ENCODE measurements at regions not wholly inside any gene's neighbourhood (a gene's known extent, or its start where the extent isn't known, plus 50 kb on each side); places are given as distances from the start of the nearest gene placed in this dataset.

DNA sequence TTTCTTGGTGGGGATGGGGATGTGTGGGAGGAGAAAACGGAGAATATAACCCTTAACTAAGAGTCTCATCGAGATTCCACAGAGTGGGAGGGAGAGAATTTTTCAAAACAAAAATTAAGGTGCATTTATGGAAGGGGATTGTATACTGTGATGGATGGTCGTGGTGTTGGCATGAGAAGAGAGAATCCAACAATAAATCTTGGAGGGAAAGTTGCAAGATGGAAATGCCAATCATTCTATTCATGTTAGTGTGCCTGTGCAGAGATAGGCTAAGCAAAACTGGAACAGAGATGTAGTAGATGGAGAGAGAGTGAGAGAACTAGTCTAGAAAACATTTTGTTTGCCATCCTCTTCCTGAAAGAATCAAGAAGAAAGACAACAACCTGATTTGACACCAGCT lies 613.1 kb downstream of the EBF1 start:
- Histone ChIP-seq H3K4me3 (ENCODE audit: low read length in 2 of 2) (no peak overlapping the region), H3K27ac (ENCODE audit: low read depth in 1 of 2, low read length in 1 of 2) (no peak overlapping the region), H3K27me3 (ENCODE audit: control insufficient read depth in 2 of 2, insufficient read depth in 1 of 2, low read length in 1 of 2) (no peaks in the 10 kb centered on the region), H3K9me3 (ENCODE audit: control insufficient read depth in 2 of 2, insufficient read depth in 1 of 2, low read length in 1 of 2) (no peaks in the 10 kb centered on the region), H3K36me3 (ENCODE audit: control insufficient read depth in 2 of 2, insufficient read depth in 2 of 2, low read length in 1 of 2) (no peaks in the 10 kb centered on the region), H3K4me1 (ENCODE audit: control insufficient read depth in 2 of 2, insufficient read depth in 2 of 2, low read length in 2 of 2) (peaks cover 0 to 10% of the 10 kb centered on the region in 2 donors)
- DNase-seq (ENCODE audit: low read depth in 6 of 9, low spot score in 9 of 9), result no peak
- 87% methylated on average over 3 of the region's 3 CpGs for WGBS

DNA sequence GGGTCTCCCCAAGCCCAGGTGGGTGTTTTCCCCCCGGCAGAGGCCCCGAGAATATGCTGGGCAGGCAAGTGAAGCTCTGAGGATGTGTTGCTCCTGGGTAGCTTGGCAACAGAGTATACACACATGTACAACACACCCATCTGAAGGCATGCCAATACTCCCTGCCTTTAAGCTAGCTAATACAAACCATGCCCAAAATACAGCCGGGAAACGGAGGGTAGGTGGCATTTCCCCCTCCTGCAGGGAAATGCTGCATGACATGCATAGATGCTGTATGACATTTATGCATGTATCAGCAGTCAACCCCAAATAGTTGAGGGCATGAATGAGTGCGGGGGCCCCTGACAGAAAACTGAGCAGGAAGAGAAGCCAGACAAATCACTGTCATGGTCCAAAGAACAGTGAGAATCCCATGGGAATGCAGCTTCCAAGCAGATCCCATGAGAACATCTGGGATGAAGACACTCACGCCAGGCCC lies 614.1 kb downstream of the EBF1 start:
- Histone ChIP-seq H3K27me3 (ENCODE audit: control insufficient read depth in 2 of 2, insufficient read depth in 1 of 2, low read length in 1 of 2) (no peaks in the 10 kb centered on the region), H3K4me1 (ENCODE audit: control insufficient read depth in 2 of 2, insufficient read depth in 2 of 2, low read length in 2 of 2) (peaks cover 0 to 10% of the 10 kb centered on the region in 2 donors), H3K9me3 (ENCODE audit: control insufficient read depth in 2 of 2, insufficient read depth in 1 of 2, low read length in 1 of 2) (no peaks in the 10 kb centered on the region), H3K27ac (ENCODE audit: low read depth in 1 of 2, low read length in 1 of 2) (no peak overlapping the region), H3K4me3 (ENCODE audit: low read length in 2 of 2) (no peak overlapping the region), H3K36me3 (ENCODE audit: control insufficient read depth in 2 of 2, insufficient read depth in 2 of 2, low read length in 1 of 2) (no peaks in the 10 kb centered on the region)
- 95% methylated on average over 6 of the region's 6 CpGs for WGBS
- DNase-seq (ENCODE audit: low read depth in 6 of 9, low spot score in 9 of 9), result peak in 1 of 9 donors; percentile 16

DNA sequence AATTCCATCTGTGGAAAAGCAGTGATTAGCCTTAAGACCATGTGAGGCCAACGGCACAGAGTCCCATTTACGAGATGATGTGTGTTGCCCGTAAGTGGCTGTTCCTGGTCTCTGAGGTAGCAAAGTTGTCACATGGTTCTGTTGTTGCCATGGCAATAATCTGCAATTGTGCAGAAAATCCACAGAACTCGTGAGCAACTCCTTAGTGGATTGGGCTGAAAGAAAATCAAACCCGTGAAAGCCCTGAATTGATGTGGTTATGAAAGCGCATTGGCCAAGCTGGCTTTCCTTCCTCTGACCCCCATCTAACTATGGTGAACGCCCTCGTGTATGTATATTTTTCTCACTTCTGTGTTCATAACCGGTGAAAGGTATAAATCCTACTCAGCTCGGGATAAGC lies 614.7 kb downstream of the EBF1 start:
- WGBS, result 94% methylated on average over 10 of the region's 10 CpGs
- DNase-seq (ENCODE audit: low read depth in 6 of 9, low spot score in 9 of 9), result no peak
- H3K4me3 ChIP-seq (ENCODE audit: low read length in 2 of 2), result no peak overlapping the region
- H3K4me1 ChIP-seq (ENCODE audit: control insufficient read depth in 2 of 2, insufficient read depth in 2 of 2, low read length in 2 of 2), result peaks cover 0 to 10% of the 10 kb centered on the region in 2 donors
- no peaks in the 10 kb centered on the region for H3K36me3 ChIP-seq (ENCODE audit: control insufficient read depth in 2 of 2, insufficient read depth in 2 of 2, low read length in 1 of 2)
- H3K9me3 ChIP-seq (ENCODE audit: control insufficient read depth in 2 of 2, insufficient read depth in 1 of 2, low read length in 1 of 2), result no peaks in the 10 kb centered on the region
- no peaks in the 10 kb centered on the region for H3K27me3 ChIP-seq (ENCODE audit: control insufficient read depth in 2 of 2, insufficient read depth in 1 of 2, low read length in 1 of 2)
- H3K27ac ChIP-seq (ENCODE audit: low read depth in 1 of 2, low read length in 1 of 2), result no peak overlapping the region

DNA sequence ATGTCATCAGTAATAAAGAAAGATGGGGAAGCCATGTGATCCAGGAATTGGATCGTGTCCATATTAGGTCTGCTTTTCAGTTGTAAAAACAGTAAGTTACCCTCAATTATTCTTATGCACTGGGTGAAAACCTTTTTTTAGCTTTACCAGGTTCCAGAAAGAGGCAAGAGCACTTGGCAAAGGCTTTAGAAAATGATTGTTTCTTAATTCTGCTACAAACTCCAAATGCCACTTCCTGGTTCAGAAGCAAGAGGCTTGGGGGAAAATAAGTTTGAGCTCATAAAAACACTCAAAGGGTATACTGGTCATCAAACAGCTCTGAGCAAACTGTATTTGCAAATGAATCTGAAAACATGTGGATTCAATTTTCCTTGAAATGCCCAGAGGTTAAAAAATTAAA lies 615.6 kb downstream of the EBF1 start:
- H3K4me1 ChIP-seq (ENCODE audit: control insufficient read depth in 2 of 2, insufficient read depth in 2 of 2, low read length in 2 of 2), result peaks cover 0 to 10% of the 10 kb centered on the region in 2 donors
- H3K27me3 ChIP-seq (ENCODE audit: control insufficient read depth in 2 of 2, insufficient read depth in 1 of 2, low read length in 1 of 2), result no peaks in the 10 kb centered on the region
- no peak overlapping the region for H3K4me3 ChIP-seq (ENCODE audit: low read length in 2 of 2)
- 97% methylated on average over 1 of the region's 1 CpG for WGBS
- H3K9me3 ChIP-seq (ENCODE audit: control insufficient read depth in 2 of 2, insufficient read depth in 1 of 2, low read length in 1 of 2), result no peaks in the 10 kb centered on the region
- no peak for DNase-seq (ENCODE audit: low read depth in 6 of 9, low spot score in 9 of 9)
- H3K36me3 ChIP-seq (ENCODE audit: control insufficient read depth in 2 of 2, insufficient read depth in 2 of 2, low read length in 1 of 2), result no peaks in the 10 kb centered on the region
- no peak overlapping the region for H3K27ac ChIP-seq (ENCODE audit: low read depth in 1 of 2, low read length in 1 of 2)

DNA sequence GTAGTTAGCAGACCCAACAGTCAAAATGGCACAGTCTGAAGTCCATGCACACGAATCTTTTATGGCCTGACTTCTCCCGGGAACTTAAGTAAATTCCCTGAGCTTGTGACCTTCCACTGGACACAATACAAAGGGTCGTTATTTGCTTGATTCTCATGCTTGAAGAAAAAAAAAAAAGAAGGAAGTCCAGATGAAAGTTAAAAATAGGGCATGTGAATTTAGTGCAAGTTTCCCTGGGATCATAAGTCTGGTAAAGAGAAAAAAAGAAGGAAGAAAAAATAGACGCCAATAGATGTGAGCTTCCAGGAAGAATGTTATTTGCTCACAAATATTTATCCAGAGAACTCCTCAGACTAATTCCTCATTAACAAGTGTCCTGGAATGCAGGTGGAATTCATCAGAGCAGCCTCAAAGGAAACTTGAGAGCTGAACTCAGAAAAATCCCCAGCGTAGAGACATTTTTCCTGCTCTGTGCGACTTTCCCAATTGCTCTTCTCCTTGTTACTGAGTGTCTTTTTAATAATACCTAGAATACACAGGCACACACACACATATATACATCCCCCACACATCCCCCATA lies 616.3 kb downstream of the EBF1 start:
- no peak for DNase-seq (ENCODE audit: low read depth in 6 of 9, low spot score in 9 of 9)
- H3K27ac ChIP-seq (ENCODE audit: low read depth in 1 of 2, low read length in 1 of 2), result no peak overlapping the region
- 87% methylated on average over 6 of the region's 6 CpGs for WGBS

DNA sequence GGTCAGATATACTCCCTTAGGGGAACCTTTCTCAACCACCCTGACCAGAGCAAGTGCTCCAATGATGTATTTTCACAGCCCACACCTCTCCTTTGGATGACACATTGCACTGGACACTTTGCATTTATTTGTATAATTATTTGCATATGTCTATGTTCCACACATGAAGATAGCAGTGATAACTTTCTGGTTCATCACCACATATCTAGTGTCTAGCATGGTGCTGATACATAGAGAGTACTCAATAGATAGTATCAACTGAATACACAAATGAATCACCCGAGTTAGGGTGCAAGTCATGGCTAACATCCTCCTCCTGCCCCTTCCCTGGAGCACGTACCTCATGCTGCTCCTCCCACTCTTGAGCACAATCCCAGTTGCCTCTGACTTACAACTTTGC lies 617.6 kb downstream of the EBF1 start:
- no peaks in the 10 kb centered on the region for H3K9me3 ChIP-seq (ENCODE audit: control insufficient read depth in 2 of 2, insufficient read depth in 1 of 2, low read length in 1 of 2)

More for the DNA sequence above, 616.3 kb downstream of the EBF1 start:
- Histone ChIP-seq H3K27me3 (ENCODE audit: control insufficient read depth in 2 of 2, insufficient read depth in 1 of 2, low read length in 1 of 2) (no peaks in the 10 kb centered on the region), H3K36me3 (ENCODE audit: control insufficient read depth in 2 of 2, insufficient read depth in 2 of 2, low read length in 1 of 2) (no peaks in the 10 kb centered on the region), H3K9me3 (ENCODE audit: control insufficient read depth in 2 of 2, insufficient read depth in 1 of 2, low read length in 1 of 2) (no peaks in the 10 kb centered on the region), H3K4me1 (ENCODE audit: control insufficient read depth in 2 of 2, insufficient read depth in 2 of 2, low read length in 2 of 2) (peaks cover 0 to 9% of the 10 kb centered on the region in 2 donors), H3K4me3 (ENCODE audit: low read length in 2 of 2) (no peak overlapping the region)

DNA sequence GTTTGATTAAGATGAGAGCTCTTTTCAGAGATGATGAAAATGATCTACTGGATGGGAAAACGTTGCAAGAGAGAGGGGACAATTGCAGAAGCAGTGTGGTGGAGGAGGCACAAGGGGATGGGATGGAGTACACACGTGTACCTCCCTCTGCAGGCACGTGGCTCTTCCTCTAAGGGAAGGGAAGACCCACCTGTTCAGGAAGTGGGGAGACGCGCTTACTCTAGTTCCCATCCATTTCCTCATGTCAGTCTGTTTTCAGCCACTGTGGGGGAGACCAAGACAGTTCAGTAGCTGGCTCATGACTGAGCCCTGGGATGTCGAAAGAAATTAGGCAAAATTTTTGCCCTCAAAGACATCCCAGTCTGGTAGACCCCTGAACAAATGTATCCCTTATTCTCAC lies 619.2 kb upstream of the CLINT1 start:
- Histone ChIP-seq H3K9me3 (ENCODE audit: control insufficient read depth in 2 of 2, insufficient read depth in 1 of 2, low read length in 1 of 2) (no peaks in the 10 kb centered on the region), H3K4me3 (ENCODE audit: low read length in 2 of 2) (no peak overlapping the region), H3K36me3 (ENCODE audit: control insufficient read depth in 2 of 2, insufficient read depth in 2 of 2, low read length in 1 of 2) (no peaks in the 10 kb centered on the region), H3K27ac (ENCODE audit: low read depth in 1 of 2, low read length in 1 of 2) (no peak overlapping the region), H3K27me3 (ENCODE audit: control insufficient read depth in 2 of 2, insufficient read depth in 1 of 2, low read length in 1 of 2) (no peaks in the 10 kb centered on the region), H3K4me1 (ENCODE audit: control insufficient read depth in 2 of 2, insufficient read depth in 2 of 2, low read length in 2 of 2) (peaks cover 0 to 4% of the 10 kb centered on the region in 2 donors)
- WGBS, result 36% methylated on average over 6 of the region's 6 CpGs
- peak in 7 of 9 donors; percentile 3 to 52 (median 16) for DNase-seq (ENCODE audit: low read depth in 6 of 9, low spot score in 9 of 9)

More for the DNA sequence above, 617.6 kb downstream of the EBF1 start:
- H3K36me3 ChIP-seq (ENCODE audit: control insufficient read depth in 2 of 2, insufficient read depth in 2 of 2, low read length in 1 of 2), result no peaks in the 10 kb centered on the region
- 88% methylated on average over 2 of the region's 2 CpGs for WGBS
- no peaks in the 10 kb centered on the region for H3K27me3 ChIP-seq (ENCODE audit: control insufficient read depth in 2 of 2, insufficient read depth in 1 of 2, low read length in 1 of 2)
- DNase-seq (ENCODE audit: low read depth in 6 of 9, low spot score in 9 of 9), result no peak
- H3K27ac ChIP-seq (ENCODE audit: low read depth in 1 of 2, low read length in 1 of 2), result no peak overlapping the region
- no peak overlapping the region for H3K4me3 ChIP-seq (ENCODE audit: low read length in 2 of 2)
- peaks cover 0 to 10% of the 10 kb centered on the region in 2 donors for H3K4me1 ChIP-seq (ENCODE audit: control insufficient read depth in 2 of 2, insufficient read depth in 2 of 2, low read length in 2 of 2)

DNA sequence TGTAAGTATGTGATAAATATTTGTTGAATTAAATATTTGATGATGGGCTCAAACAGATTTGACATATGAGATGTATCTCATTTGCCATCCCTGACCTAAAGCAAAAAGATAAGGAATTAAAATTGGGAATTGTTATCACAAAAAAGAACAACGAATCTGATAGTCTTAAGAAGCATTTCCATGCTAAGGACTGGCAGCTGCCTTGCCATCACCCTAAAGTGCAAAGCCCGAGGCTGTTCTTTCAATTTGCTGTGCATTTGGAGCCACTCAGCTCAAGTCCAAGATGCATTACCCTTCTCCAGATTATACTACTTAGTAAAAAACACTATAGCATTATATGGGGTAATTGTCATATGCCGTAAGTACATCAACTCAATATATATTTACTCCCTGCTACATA lies 618.3 kb upstream of the CLINT1 start:
- H3K4me1 ChIP-seq (ENCODE audit: control insufficient read depth in 2 of 2, insufficient read depth in 2 of 2, low read length in 2 of 2), result peaks cover 0 to 4% of the 10 kb centered on the region in 2 donors
- no peak for DNase-seq (ENCODE audit: low read depth in 6 of 9, low spot score in 9 of 9)
- H3K9me3 ChIP-seq (ENCODE audit: control insufficient read depth in 2 of 2, insufficient read depth in 1 of 2, low read length in 1 of 2), result no peaks in the 10 kb centered on the region
- H3K4me3 ChIP-seq (ENCODE audit: low read length in 2 of 2), result no peak overlapping the region
- no peaks in the 10 kb centered on the region for H3K27me3 ChIP-seq (ENCODE audit: control insufficient read depth in 2 of 2, insufficient read depth in 1 of 2, low read length in 1 of 2)
- 97% methylated on average over 3 of the region's 3 CpGs for WGBS
- H3K36me3 ChIP-seq (ENCODE audit: control insufficient read depth in 2 of 2, insufficient read depth in 2 of 2, low read length in 1 of 2), result no peaks in the 10 kb centered on the region
- no peak overlapping the region for H3K27ac ChIP-seq (ENCODE audit: low read depth in 1 of 2, low read length in 1 of 2)

DNA sequence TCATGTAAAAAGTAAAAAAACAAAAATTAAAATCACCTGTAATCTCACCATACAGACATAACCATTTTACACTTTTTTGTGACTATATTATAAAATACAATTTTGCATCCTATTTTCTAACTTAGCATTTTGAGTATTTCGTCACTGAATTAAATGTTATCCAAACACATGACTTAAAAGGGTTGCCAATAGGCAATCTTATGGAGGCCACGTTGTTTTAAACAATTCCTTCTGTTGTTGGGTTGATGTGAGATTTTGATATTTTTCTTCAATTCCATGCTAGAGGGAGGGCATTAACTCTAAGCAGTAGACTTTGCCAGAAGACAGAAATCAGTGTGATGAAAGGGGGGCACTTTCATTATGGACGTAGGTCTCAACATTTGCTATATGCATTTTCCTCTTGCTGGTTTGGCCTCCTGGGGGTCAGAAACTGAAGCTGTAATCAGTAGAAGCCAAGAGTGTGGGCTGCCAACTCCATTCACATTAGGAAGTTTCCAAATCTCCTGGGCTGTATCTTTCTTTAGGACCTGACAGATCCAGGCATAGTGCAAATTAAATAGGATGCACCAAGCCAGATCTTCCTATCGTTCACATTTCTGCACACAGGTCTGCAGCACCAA lies 614.2 kb upstream of the CLINT1 start:
- Histone ChIP-seq H3K27me3 (ENCODE audit: control insufficient read depth in 2 of 2, insufficient read depth in 1 of 2, low read length in 1 of 2) (no peaks in the 10 kb centered on the region), H3K27ac (ENCODE audit: low read depth in 1 of 2, low read length in 1 of 2) (no peak overlapping the region), H3K36me3 (ENCODE audit: control insufficient read depth in 2 of 2, insufficient read depth in 2 of 2, low read length in 1 of 2) (no peaks in the 10 kb centered on the region), H3K4me1 (ENCODE audit: control insufficient read depth in 2 of 2, insufficient read depth in 2 of 2, low read length in 2 of 2) (peaks cover 0 to 2% of the 10 kb centered on the region in 2 donors), H3K4me3 (ENCODE audit: low read length in 2 of 2) (no peak overlapping the region), H3K9me3 (ENCODE audit: control insufficient read depth in 2 of 2, insufficient read depth in 1 of 2, low read length in 1 of 2) (no peaks in the 10 kb centered on the region)
- 95% methylated on average over 4 of the region's 4 CpGs for WGBS
- no peak for DNase-seq (ENCODE audit: low read depth in 6 of 9, low spot score in 9 of 9)
